B cell (primary cell): ENCODE measurements at regions not wholly inside any gene's neighbourhood (a gene's known extent, or its start where the extent isn't known, plus 50 kb on each side); places are given as distances from the start of the nearest gene placed in this dataset.

Source experiments
- CTCF ChIP-seq: fragments of 200-600 bp; IDR thresholded peaks from one replicate; pipeline ENCODE4 v1.8.0; 2022; ENCODE audit warnings: antibody characterized with exemption, mild to moderate bottlenecking
- EZH2 ChIP-seq: IDR thresholded peaks from 2 replicates; pipeline ENCODE4 v1.6.1; 2012; ENCODE audit warnings: borderline replicate concordance, low read depth, mild to moderate bottlenecking, moderate library complexity, low read length; ENCODE audit not compliant: insufficient read depth, poor library complexity, severe bottlenecking

GRCh38 chr6:99780556-99780885 is 173.9 kb downstream of the PRDM13 start:
- TF ChIP-seq CTCF: no peak
- no peak for TF ChIP-seq EZH2
